Heart left ventricle (tissue), 16 donors: ENCODE measurements at regions not wholly inside any gene's neighbourhood (a gene's known extent, or its start where the extent isn't known, plus 50 kb on each side); places are given as distances from the start of the nearest gene placed in this dataset.
A peak's percentile ranks its signal among the peaks of the same experiment; 100 is the strongest.

Source experiments
- ATAC-seq, 4 donors: fragments of 200-7000 bp; cut with Tn5 transposase; one replicate each; pipeline ENCODE4 v1.9.1; 2020 to 2022; ENCODE audit warnings: moderate library complexity in 4 of 4, mild to moderate bottlenecking in 3 of 4, moderate number of reproducible peaks in 1 of 4
- DNase-seq, 5 donors: peaks; one replicate each; pipeline ENCODE4 v3.0.0-alpha.2; 2020
- H3K27ac ChIP-seq, 12 donors: fragments of 200-600 bp; sonication (generic) in 4 of 12; one replicate each; pipeline versions ENCODE4 v1.5.0 to v1.8.0; 2016 to 2022; ENCODE audit warnings: mild to moderate bottlenecking in 2 of 12
- H3K27me3 ChIP-seq, 9 donors: fragments of 200-600 bp; sonication (generic) in 2 of 9; one replicate each; pipeline versions ENCODE4 v1.5.1 to v1.8.0; 2016 to 2022; ENCODE audit warnings: mild to moderate bottlenecking in 3 of 9
- H3K36me3 ChIP-seq, 9 donors: fragments of 200-600 bp; sonication (generic) in 2 of 9; one replicate each; pipeline versions ENCODE4 v1.5.0 to v1.8.0; 2018 to 2022; ENCODE audit warnings: mild to moderate bottlenecking in 2 of 9
- H3K4me1 ChIP-seq, 12 donors: fragments of 200-600 bp; sonication (generic) in 4 of 12; one replicate each; pipeline versions ENCODE4 v1.5.0 to v1.8.0; 2016 to 2022; ENCODE audit warnings: mild to moderate bottlenecking in 3 of 12
- H3K4me3 ChIP-seq, 12 donors: fragments of 200-600 bp; sonication (generic) in 4 of 12; one replicate each; pipeline versions ENCODE4 v1.5.0 to v1.8.0; 2017 to 2022; ENCODE audit warnings: mild to moderate bottlenecking in 9 of 12, moderate library complexity in 4 of 12
- H3K9me3 ChIP-seq, 12 donors: fragments of 200-600 bp; sonication (generic) in 4 of 12; one replicate each; pipeline versions ENCODE4 v1.5.0 to v1.8.0; 2016 to 2022; ENCODE audit warnings: mild to moderate bottlenecking in 1 of 12
- POLR2A ChIP-seq, 2 donors: fragments of 450-650 bp; IDR thresholded peaks; one replicate each; pipeline ENCODE4 v1.6.1; 2017; ENCODE audit warnings: antibody characterized with exemption in 2 of 2, mild to moderate bottlenecking in 2 of 2, moderate library complexity in 2 of 2
- whole genome bisulfite sequencing, 4 donors: extraction: QIAGEN DNeasy Blood & Tissue Kit in 2 of 4; methylation state at CpG; one replicate each; pipeline versions ENCODE4 v1.1.5 to v1.1.7; 2013 to 2018; 5-methylcytosine and 5-hydroxymethylcytosine counted together
- intact Hi-C, 10 donors: fragments of 100-400 bp; cut with DNase I; formaldehyde crosslinking; loops; one replicate each; pipeline versions ENCODE4 v1.11.1 to v1.14.2; 2022
- TF ChIP-seq, protein P1 (sequence below), 12 donors: fragments of 200-600 bp; sonication (generic) in 4 of 12; IDR thresholded peaks; one replicate each; pipeline versions ENCODE4 v1.5.0 to v1.8.0; 2018 to 2022; ENCODE audit warnings: antibody characterized with exemption in 12 of 12, mild to moderate bottlenecking in 5 of 12
- donor health status: ischemic (EF 13 %, LVEDD 7.1; RV severe dilation, severe dysfunction).
- donor health status: healthy with polysubstance abuse.
- donor health status: DM: no; HTN: yes; CAD: no.
- donor health status: DM: no; HTN: no; CAD: no.
- donor health status: ischemic (EF 25% LVEDD 6.9; RV normal size, moderate dysfunction).
- donor health status: ischemic (EF 25% LVEDD 5.7; RV mildly dilated, moderate dysfunction).
- donor health status: healthy.
- donor health status: DM: yes; HTN: yes; CAD: no.
- donor health status: ischemic (EF 35%, LVEDD 5.7; RV mildly dilated, moderate dysfunction).
- donor health status: nonischemic (EF 11% LVEDD 7.7; RV severe dilation, severe dysfunction).
- donor health status: DM: yes; HTN: yes; CAD: no.
- donor health status: PGD.
- donor health status: ischemic (EF 29% LVEDD 5.4; RV normal size, mild dysfunction).
- donor health status: nonischemic (EF 23%, LVEDD 6.1; RV moderate dilation, normal function).

DNA sequence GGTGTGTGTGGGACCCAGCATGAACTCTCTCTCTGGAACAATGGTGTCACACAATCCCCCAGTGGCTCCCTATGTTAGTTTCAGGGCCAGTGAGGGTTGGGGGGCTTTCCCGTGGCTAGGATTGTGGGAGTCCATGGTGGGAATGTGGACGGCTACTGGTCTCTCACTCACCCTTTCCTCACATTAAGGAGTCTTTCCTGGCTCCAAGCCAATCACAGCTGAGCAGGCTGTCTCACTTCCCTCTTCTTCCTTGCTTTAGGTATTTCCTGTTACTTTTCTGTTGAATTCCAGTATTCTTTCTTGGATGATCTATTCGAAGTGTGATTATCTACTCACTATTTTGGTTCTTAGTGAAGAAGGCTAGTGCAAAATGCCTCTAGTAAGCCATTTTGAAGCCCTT is 324.4 kb upstream of the MPDZ start:
- Histone ChIP-seq H3K27me3 (no peaks in the 10 kb centered on the region), H3K36me3 (no peaks in the 10 kb centered on the region), H3K9me3 (peaks cover 0 to 11% (median 0%) of the 10 kb centered on the region in 12 donors), H3K27ac (no peak overlapping the region), H3K4me3 (no peak overlapping the region), H3K4me1 (peaks cover 0 to 47% (median 34%) of the 10 kb centered on the region in 12 donors)
- ATAC-seq (no peak), DNase-seq (no peak)
- TF ChIP-seq, protein P1, sequence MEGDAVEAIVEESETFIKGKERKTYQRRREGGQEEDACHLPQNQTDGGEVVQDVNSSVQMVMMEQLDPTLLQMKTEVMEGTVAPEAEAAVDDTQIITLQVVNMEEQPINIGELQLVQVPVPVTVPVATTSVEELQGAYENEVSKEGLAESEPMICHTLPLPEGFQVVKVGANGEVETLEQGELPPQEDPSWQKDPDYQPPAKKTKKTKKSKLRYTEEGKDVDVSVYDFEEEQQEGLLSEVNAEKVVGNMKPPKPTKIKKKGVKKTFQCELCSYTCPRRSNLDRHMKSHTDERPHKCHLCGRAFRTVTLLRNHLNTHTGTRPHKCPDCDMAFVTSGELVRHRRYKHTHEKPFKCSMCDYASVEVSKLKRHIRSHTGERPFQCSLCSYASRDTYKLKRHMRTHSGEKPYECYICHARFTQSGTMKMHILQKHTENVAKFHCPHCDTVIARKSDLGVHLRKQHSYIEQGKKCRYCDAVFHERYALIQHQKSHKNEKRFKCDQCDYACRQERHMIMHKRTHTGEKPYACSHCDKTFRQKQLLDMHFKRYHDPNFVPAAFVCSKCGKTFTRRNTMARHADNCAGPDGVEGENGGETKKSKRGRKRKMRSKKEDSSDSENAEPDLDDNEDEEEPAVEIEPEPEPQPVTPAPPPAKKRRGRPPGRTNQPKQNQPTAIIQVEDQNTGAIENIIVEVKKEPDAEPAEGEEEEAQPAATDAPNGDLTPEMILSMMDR (IDR thresholded peaks at IDR 0.05): no peak
- no peak for TF ChIP-seq POLR2A (IDR thresholded peaks at IDR 0.05)
- intact Hi-C loops: loop anchor here in 1 of 10 donors (10.0 kb wide), 2 partner anchors 59 to 61 kb away; no protein-coding TSS in a partner anchor
- WGBS, 4 donors: 51 to 64% (median 59%) methylated on average over 2 to 3 of the region's 3 CpGs

DNA sequence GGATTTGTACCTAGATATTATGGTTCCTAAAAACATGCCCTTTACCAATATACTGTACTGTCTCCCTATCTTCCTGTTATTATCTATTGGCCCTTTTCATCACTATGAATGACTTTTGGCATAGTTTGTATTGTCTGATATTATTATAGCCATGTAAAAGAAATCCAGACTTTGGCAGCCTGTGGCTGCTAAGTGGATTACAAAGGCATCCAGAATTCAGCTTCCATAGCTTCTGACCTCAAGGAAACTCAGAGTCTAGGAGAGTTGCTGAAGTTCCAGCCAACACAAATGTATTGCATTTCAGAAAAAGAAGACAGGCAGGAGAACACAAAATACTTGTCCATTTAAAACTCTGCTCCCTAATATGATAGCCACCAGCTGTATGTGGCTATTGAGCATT is 319.2 kb upstream of the MPDZ start:
- Histone ChIP-seq H3K27ac (peak overlapping the region in 1 of 12 donors; percentile 22), H3K36me3 (no peaks in the 10 kb centered on the region), H3K9me3 (peaks cover 0 to 11% (median 0%) of the 10 kb centered on the region in 12 donors), H3K4me1 (peaks cover 0 to 19% (median 0%) of the 10 kb centered on the region in 12 donors), H3K4me3 (no peak overlapping the region), H3K27me3 (no peaks in the 10 kb centered on the region)
- peak; percentile 53 to 80 (median 65) for ATAC-seq
- intact Hi-C loops: no loop called here
- DNase-seq: no peak
- TF ChIP-seq, protein P1 (IDR thresholded peaks at IDR 0.05): no peak
- TF ChIP-seq POLR2A (IDR thresholded peaks at IDR 0.05): no peak

DNA sequence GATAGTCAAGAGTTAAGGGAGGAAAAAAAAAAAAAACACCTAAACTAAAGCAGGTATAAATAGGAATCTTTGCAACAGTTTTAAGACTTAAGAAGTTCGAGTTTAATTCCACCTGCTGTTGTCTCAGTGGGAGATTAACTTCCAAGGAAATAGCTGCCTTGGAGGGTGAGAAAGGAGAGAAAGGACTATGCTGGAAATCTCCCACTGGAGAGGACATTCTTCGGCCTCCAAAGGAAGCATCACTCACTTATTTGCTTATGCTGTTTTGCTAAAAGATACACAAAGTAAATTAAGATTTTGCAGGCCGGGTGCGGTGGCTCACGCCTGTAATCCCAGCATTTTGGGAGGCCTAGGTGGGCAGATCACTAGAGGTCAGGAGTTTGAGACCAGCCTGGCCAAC is 317.9 kb upstream of the MPDZ start:
- intact Hi-C loops: no loop called here
- Histone ChIP-seq H3K27me3 (no peaks in the 10 kb centered on the region), H3K4me1 (peaks cover 0 to 19% (median 0%) of the 10 kb centered on the region in 12 donors), H3K36me3 (no peaks in the 10 kb centered on the region), H3K9me3 (peaks cover 0 to 7% (median 0%) of the 10 kb centered on the region in 12 donors), H3K27ac (peak overlapping the region in 1 of 12 donors; percentile 12), H3K4me3 (no peak overlapping the region)
- WGBS, 4 donors: 88 to 91% (median 90%) methylated on average over 5 of the region's 5 CpGs
- no peak for DNase-seq
- TF ChIP-seq, protein P1 (IDR thresholded peaks at IDR 0.05): no peak
- TF ChIP-seq POLR2A (IDR thresholded peaks at IDR 0.05): no peak
- ATAC-seq: no peak

DNA sequence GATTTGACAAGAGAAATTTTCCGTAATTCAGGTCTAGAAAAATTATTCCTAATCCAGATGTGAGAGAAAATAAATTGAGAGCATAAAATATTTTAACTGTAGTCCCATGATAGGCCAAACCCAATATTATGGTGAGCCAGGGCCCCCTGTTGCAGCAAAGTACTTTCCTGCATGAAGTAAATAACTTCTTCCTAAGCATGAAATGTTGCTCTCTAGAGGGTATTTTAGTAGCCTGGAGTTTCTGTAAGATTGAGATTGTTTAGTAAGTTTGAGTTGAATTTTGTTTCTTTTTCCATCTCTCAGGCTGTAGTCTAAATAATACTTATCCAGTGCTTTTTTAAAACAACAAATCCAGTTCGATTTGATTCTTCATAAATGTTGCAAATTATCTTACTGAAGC is 317.5 kb upstream of the MPDZ start:
- 77 to 90% (median 82%) methylated on average over 2 of the region's 2 CpGs for WGBS, 4 donors
- Histone ChIP-seq H3K27me3 (no peaks in the 10 kb centered on the region), H3K4me1 (peaks cover 0 to 19% (median 0%) of the 10 kb centered on the region in 12 donors), H3K27ac (peak overlapping the region in 1 of 12 donors; percentile 12), H3K4me3 (no peak overlapping the region), H3K36me3 (no peaks in the 10 kb centered on the region), H3K9me3 (peaks cover 0 to 3% (median 0%) of the 10 kb centered on the region in 12 donors)
- intact Hi-C loops: no loop called here
- no peak for DNase-seq
- no peak for TF ChIP-seq POLR2A (IDR thresholded peaks at IDR 0.05)
- TF ChIP-seq, protein P1 (IDR thresholded peaks at IDR 0.05): no peak
- ATAC-seq: no peak
